ENCODE measurements at regions not wholly inside any gene's neighbourhood (a gene's known extent, or its start where the extent isn't known, plus 50 kb on each side); places are given as distances from the start of the nearest gene placed in this dataset.

DNA sequence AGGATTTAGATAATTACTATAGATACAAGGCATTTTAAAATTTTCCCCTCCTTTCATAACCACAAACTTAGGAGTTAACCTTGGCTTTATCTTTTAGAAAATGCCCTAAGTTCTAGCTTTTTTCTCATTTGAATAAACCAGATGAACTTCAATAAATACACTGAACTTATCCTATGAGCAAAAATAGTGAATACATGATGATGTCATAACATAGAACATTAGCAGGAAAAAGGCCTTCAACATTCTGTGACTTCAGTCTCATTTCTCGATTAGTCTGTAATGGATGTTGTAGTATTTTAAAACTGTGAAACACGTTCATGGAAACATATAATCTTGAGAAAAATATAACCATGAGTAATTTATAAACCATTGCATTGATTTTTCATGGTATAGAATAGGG is 550.7 kb downstream of the PKHD1 start:
- no peak for TF ChIP-seq ZNF792 (tag by site-specific recombination; IDR thresholded peaks at IDR 0.05)
- no peak for TF ChIP-seq PRDM1 (tag by site-specific recombination; IDR thresholded peaks at IDR 0.05)
- TF ChIP-seq, protein P1, sequence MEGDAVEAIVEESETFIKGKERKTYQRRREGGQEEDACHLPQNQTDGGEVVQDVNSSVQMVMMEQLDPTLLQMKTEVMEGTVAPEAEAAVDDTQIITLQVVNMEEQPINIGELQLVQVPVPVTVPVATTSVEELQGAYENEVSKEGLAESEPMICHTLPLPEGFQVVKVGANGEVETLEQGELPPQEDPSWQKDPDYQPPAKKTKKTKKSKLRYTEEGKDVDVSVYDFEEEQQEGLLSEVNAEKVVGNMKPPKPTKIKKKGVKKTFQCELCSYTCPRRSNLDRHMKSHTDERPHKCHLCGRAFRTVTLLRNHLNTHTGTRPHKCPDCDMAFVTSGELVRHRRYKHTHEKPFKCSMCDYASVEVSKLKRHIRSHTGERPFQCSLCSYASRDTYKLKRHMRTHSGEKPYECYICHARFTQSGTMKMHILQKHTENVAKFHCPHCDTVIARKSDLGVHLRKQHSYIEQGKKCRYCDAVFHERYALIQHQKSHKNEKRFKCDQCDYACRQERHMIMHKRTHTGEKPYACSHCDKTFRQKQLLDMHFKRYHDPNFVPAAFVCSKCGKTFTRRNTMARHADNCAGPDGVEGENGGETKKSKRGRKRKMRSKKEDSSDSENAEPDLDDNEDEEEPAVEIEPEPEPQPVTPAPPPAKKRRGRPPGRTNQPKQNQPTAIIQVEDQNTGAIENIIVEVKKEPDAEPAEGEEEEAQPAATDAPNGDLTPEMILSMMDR (tag by site-specific recombination; IDR thresholded peaks at IDR 0.05): no peak
- no peak for TF ChIP-seq ZNF776 (tag by site-specific recombination; IDR thresholded peaks at IDR 0.05; ENCODE audit: borderline replicate concordance)
- no peak for TF ChIP-seq REPIN1 (tag by site-specific recombination; IDR thresholded peaks at IDR 0.05; ENCODE audit: low read depth)
- TF ChIP-seq, protein P2, sequence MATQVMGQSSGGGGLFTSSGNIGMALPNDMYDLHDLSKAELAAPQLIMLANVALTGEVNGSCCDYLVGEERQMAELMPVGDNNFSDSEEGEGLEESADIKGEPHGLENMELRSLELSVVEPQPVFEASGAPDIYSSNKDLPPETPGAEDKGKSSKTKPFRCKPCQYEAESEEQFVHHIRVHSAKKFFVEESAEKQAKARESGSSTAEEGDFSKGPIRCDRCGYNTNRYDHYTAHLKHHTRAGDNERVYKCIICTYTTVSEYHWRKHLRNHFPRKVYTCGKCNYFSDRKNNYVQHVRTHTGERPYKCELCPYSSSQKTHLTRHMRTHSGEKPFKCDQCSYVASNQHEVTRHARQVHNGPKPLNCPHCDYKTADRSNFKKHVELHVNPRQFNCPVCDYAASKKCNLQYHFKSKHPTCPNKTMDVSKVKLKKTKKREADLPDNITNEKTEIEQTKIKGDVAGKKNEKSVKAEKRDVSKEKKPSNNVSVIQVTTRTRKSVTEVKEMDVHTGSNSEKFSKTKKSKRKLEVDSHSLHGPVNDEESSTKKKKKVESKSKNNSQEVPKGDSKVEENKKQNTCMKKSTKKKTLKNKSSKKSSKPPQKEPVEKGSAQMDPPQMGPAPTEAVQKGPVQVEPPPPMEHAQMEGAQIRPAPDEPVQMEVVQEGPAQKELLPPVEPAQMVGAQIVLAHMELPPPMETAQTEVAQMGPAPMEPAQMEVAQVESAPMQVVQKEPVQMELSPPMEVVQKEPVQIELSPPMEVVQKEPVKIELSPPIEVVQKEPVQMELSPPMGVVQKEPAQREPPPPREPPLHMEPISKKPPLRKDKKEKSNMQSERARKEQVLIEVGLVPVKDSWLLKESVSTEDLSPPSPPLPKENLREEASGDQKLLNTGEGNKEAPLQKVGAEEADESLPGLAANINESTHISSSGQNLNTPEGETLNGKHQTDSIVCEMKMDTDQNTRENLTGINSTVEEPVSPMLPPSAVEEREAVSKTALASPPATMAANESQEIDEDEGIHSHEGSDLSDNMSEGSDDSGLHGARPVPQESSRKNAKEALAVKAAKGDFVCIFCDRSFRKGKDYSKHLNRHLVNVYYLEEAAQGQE (tag by site-specific recombination; IDR thresholded peaks at IDR 0.05): no peak
- TF ChIP-seq YY2 (tag by site-specific recombination; IDR thresholded peaks at IDR 0.05): no peak
- TF ChIP-seq ZNF747 (tag by site-specific recombination; IDR thresholded peaks at IDR 0.05): no peak
- no peak for TF ChIP-seq ZNF121 (tag by site-specific recombination; IDR thresholded peaks at IDR 0.05)

Measured in HEK293 (cell line).